Astrocyte of the spinal cord (primary cell): ENCODE measurements at regions not wholly inside any gene's neighbourhood (a gene's known extent, or its start where the extent isn't known, plus 50 kb on each side); places are given as distances from the start of the nearest gene placed in this dataset.

Experiments
- DNase-seq: peaks from one replicate; pipeline ENCODE4 v3.0.0; 2011; ENCODE audit warnings: low read depth, low spot score
- H3K4me3 ChIP-seq: 2 replicates; pipeline ENCODE4 v1.5.1; 2011; ENCODE audit warnings: low read depth, mild to moderate bottlenecking, low read length, moderate library complexity
- in situ Hi-C: cut with HindIII; loops from 2 replicates; pipeline ENCODE4 v1.10.0; 2017; ENCODE audit warnings: low sequenced_read_pairs
- TF ChIP-seq, protein P1 (sequence below): IDR thresholded peaks from 2 replicates; pipeline ENCODE4 v1.5.1; 2012; ENCODE audit warnings: low read depth, mild to moderate bottlenecking, low read length, inconsistent platforms

DNA sequence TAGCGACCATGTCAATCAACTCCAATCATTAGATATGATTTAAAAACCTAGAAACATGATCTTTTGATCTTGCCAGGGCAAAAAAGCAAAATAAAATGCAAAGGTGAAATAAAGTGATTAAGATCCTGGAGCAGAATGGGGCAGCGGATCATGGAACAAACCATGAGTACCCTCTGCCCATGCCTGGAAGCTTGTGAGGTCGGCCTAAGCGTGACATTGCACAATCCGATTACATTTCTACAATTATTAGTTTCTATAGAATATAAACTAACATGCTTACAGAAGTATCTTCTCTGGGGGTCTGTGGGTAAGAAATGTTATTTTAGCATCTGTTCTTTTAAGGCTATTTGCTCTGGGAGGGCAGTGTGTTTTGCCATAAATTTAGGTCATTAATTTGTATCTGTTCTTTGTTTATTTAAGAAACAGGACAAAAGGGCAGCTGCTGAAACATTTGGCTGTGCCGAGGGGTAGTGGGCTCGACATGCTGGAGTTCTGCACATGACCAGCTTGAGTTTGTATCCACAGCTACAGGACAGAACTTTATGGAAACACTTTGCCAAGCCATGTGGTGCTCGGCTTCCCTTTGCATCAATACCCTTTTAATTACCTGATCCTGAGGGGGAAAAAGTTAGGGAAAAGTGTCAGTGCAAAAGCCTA, 55.9 kb downstream of the ZBTB18 start:
- in situ Hi-C loops, result no loop called here
- TF ChIP-seq, protein P1, sequence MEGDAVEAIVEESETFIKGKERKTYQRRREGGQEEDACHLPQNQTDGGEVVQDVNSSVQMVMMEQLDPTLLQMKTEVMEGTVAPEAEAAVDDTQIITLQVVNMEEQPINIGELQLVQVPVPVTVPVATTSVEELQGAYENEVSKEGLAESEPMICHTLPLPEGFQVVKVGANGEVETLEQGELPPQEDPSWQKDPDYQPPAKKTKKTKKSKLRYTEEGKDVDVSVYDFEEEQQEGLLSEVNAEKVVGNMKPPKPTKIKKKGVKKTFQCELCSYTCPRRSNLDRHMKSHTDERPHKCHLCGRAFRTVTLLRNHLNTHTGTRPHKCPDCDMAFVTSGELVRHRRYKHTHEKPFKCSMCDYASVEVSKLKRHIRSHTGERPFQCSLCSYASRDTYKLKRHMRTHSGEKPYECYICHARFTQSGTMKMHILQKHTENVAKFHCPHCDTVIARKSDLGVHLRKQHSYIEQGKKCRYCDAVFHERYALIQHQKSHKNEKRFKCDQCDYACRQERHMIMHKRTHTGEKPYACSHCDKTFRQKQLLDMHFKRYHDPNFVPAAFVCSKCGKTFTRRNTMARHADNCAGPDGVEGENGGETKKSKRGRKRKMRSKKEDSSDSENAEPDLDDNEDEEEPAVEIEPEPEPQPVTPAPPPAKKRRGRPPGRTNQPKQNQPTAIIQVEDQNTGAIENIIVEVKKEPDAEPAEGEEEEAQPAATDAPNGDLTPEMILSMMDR, result no peak
- no peak overlapping the region for H3K4me3 ChIP-seq
- DNase-seq, result no peak

DNA sequence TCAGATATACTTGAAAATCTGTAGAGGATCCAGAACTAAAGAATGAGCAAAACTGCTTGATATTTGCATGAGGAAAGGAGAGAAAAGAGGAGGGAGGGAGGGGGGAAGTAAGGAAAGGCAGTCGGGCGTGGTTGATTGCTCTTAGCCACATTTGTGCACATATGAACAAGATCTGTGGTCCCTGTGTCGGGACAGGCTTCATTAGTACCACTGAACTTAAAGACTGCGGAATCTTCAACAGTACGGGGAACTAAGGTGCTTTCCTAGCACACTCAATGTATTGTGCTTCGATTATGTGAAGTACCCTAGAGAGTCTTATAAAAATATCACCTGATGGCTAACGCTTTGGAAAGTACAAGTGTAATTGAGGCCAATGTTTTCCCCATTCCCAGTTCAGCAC, 59.9 kb downstream of the ZBTB18 start:
- DNase-seq, result no peak
- TF ChIP-seq, protein P1, result no peak
- H3K4me3 ChIP-seq, result no peak overlapping the region
- in situ Hi-C loops, result no loop called here

DNA sequence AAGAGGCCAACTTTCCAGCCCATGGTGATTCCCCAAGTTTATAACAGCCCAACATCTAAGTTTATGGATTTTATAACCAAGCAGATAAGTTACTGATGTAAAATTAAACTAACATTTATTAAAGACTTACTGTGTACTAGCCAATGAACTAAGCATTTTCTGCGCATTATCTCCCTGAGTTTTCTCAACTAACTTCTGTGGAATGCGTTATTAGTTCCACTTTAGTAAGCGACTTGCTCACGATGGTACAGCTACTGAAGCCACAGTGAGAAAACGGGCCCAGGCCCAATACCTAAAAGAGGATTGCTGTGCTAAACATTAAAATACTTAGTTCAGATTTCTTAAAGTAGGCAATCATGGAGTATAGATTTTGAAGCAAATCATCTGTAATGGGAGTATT, 61.0 kb downstream of the ZBTB18 start:
- no peak overlapping the region for H3K4me3 ChIP-seq
- no peak for DNase-seq
- in situ Hi-C loops, result no loop called here
- TF ChIP-seq, protein P1, result no peak

DNA sequence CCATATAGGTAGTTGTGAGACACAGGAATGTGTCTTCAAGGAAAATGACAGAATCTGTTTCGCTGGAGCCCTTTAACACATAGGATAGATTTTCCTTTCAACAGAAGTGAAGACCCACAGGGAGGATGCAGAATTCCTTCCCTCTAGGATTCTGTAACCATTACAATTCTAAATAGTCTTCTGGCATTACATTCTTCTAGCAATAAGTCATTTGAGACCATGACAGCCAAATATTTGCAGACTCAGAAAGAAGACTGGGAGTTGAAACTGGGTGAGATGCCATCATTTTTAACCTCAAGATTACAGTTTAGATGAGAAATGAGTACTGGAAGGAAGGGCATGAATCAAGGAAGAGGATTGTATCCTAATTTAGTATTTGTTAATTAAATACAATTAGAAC, 61.6 kb downstream of the ZBTB18 start:
- TF ChIP-seq, protein P1, result no peak
- in situ Hi-C loops, result no loop called here
- DNase-seq, result peak; percentile 46
- no peak overlapping the region for H3K4me3 ChIP-seq

DNA sequence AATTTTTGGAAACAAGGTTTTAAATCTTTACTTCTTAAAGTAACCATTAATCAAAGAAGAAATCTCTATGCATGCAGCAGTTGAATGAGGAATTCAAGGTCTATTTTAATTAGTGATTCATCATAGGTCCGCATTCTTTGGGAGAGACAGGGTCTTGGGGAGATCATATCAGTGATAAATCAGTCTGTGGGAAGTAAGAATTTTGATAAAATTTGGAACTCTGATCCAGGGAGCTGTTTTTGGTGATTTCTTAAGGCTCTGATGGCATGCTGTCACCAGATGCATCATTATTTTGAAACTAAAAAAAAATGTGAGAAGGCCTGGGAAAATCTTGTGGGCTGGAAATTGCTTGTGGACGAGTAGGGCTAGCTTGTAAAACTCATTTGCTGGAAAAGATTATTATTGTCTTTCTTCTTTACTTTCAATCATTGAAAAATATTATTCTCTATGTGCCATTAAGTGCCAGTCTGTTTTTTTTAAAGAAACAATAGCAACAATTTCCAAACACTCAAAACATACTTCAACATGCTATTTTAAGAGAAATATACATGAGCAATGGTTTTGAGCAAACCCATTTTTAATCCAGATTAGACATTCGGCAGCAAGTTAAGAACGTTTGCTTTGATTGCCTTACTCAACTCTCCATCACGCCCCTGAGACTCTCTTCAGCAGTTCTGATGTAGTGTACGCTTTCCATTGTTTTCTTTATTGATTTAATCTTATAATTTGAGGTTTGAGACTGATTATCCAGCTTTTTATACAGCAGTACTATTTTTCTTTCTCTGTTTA, 62.6 kb downstream of the ZBTB18 start:
- in situ Hi-C loops, result no loop called here

DNA sequence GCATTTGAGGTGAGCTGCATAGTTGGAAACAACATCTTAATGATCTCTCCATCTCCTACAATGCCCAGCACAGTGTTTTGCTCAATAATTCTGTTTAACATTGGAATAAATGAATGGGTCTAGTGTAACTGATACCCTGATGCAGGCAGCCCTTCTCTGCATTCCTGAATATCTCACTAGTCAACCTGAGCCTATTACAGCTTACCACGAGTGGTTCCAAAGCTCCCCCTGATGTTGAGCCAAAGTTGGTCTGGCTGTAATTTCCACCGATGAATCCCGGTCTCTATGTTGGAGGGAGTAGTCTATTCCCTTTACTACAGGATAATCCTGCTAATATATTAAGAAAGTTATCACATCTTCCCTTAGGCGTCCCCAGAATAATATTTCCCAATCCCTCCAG, 63.8 kb downstream of the ZBTB18 start:
- no peak overlapping the region for H3K4me3 ChIP-seq
- DNase-seq, result no peak
- in situ Hi-C loops, result no loop called here
- TF ChIP-seq, protein P1, result no peak

More for the DNA sequence above, 62.6 kb downstream of the ZBTB18 start:
- DNase-seq, result no peak
- H3K4me3 ChIP-seq, result no peak overlapping the region
- TF ChIP-seq, protein P1, result no peak
